Keratinocyte (primary cell): ENCODE measurements at regions not wholly inside any gene's neighbourhood (a gene's known extent, or its start where the extent isn't known, plus 50 kb on each side); places are given as distances from the start of the nearest gene placed in this dataset.
A peak's percentile ranks its signal among the peaks of the same experiment; 100 is the strongest.

ENCODE experiments used
- DNase-seq: peaks from one replicate; pipeline ENCODE4 v3.0.0-alpha.2; 2011; ENCODE audit warnings: low read depth, missing footprints, low spot score
- FAIRE-seq: peaks from 2 replicates; lab custom pipeline; 2011; peaks lifted over from hg19 to GRCh38; lab: Jason Lieb, UNC
- H2AFZ ChIP-seq: 2 replicates; pipeline ENCODE4 v1.6.0; 2012; ENCODE audit warnings: low read length, control low read depth, inconsistent platforms; ENCODE audit not compliant: control insufficient read depth
- H3K27ac ChIP-seq: 2 replicates; pipeline ENCODE4 v1.5.1; 2011; ENCODE audit warnings: low read length; ENCODE audit not compliant: control insufficient read depth, insufficient read depth
- H3K27me3 ChIP-seq: 3 replicates; pipeline ENCODE4 v1.6.0; 2011; ENCODE audit warnings: low read length; ENCODE audit not compliant: control insufficient read depth, insufficient read depth; ENCODE audit errors: extremely low read depth
- H3K36me3 ChIP-seq, 2 experiments: 2 replicates in 1 of 2; 3 replicates in 1 of 2; pipeline ENCODE4 v1.5.1; 2011; ENCODE audit warnings: low read length in 2 of 2, mild to moderate bottlenecking in 1 of 2; ENCODE audit not compliant: control insufficient read depth in 2 of 2, insufficient read depth in 2 of 2; ENCODE audit errors: extremely low read depth in 1 of 2
- H3K4me1 ChIP-seq: 3 replicates; pipeline ENCODE4 v1.5.1; 2011; ENCODE audit warnings: low read length; ENCODE audit not compliant: control insufficient read depth, insufficient read depth; ENCODE audit errors: extremely low read depth
- H3K4me2 ChIP-seq: 3 replicates; pipeline ENCODE4 v1.6.0; 2011; ENCODE audit warnings: low read depth, low read length; ENCODE audit not compliant: control insufficient read depth, insufficient read depth; ENCODE audit errors: extremely low read depth
- H3K4me3 ChIP-seq, 3 experiments: fragments of 200-600 bp in 1 of 3; sonication (generic) in 1 of 3; 2 replicates in 2 of 3; 3 replicates in 1 of 3; pipeline ENCODE4 v1.5.1; 2011 to 2016; ENCODE audit warnings: low read length in 3 of 3, mild to moderate bottlenecking in 3 of 3, control low read depth in 2 of 3, inconsistent platforms in 1 of 3, low read depth in 1 of 3, mixed read lengths in 1 of 3, mixed run types in 1 of 3, moderate library complexity in 1 of 3; ENCODE audit not compliant: control insufficient read depth in 2 of 3, insufficient read depth in 2 of 3; ENCODE audit errors: extremely low read depth in 1 of 3
- H3K79me2 ChIP-seq: 2 replicates; pipeline ENCODE4 v1.6.0; 2012; ENCODE audit warnings: low read length; ENCODE audit not compliant: control insufficient read depth, insufficient read depth
- H3K9ac ChIP-seq: 3 replicates; pipeline ENCODE4 v1.6.0; 2011; ENCODE audit warnings: low read length; ENCODE audit not compliant: control insufficient read depth, insufficient read depth; ENCODE audit errors: extremely low read depth
- H3K9me1 ChIP-seq: 3 replicates; pipeline ENCODE4 v1.6.0; 2011; ENCODE audit warnings: low read length; ENCODE audit not compliant: control insufficient read depth, insufficient read depth; ENCODE audit errors: extremely low read depth
- H3K9me3 ChIP-seq: 2 replicates; pipeline ENCODE4 v1.5.1; 2012; ENCODE audit warnings: low read depth, low read length; ENCODE audit not compliant: control insufficient read depth
- H4K20me1 ChIP-seq: 3 replicates; pipeline ENCODE4 v1.6.0; 2011; ENCODE audit warnings: low read length; ENCODE audit not compliant: control insufficient read depth, insufficient read depth; ENCODE audit errors: extremely low read depth
- EZH2 ChIP-seq: IDR thresholded peaks from one replicate; pipeline ENCODE4 v1.6.1; 2012; ENCODE audit warnings: inconsistent platforms, mild to moderate bottlenecking, low read length, moderate library complexity
- dilution Hi-C: fragments of 300-500 bp; cut with MboI; formaldehyde crosslinking; loops from one replicate; pipeline ENCODE4 v1.7.0; 2020; ENCODE audit warnings: low sequenced_read_pairs; ENCODE audit not compliant: extremely low pct_ligation_motif_present
- TF ChIP-seq, protein P1 (sequence below), 3 experiments: IDR thresholded peaks in 1 of 3; conservative IDR thresholded peaks in 1 of 3; optimal IDR thresholded peaks in 1 of 3; 2 replicates in 2 of 3; 3 replicates in 1 of 3; pipeline versions ENCODE3 to v1.5.1; 2011; ENCODE audit warnings: low read length in 3 of 3, mild to moderate bottlenecking in 3 of 3, moderate library complexity in 2 of 3, control low read depth in 1 of 3, inconsistent platforms in 1 of 3; ENCODE audit not compliant: insufficient read depth in 2 of 3; ENCODE audit errors: extremely low read depth in 1 of 3

DNA sequence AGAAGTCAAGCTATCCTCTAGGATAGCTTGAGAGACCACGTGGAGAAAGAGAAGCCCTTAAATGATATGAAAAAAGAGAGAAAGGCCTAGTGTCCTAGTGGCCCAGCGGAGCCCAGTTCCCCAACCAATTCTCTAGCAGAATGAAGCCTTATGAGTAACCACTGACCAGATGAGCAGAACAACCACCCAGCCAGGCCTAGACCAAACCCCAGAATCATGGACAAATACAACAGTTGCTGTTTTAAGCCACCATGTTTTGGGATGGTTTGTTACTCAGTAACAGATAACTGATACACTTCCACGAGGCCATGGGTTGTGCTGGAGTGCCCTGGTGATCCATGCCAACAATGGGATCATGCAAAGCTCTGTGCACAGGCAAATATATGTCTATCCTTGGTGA, 377.1 kb downstream of the SOX9 start:
- no peak overlapping the region for H3K27ac ChIP-seq
- TF ChIP-seq EZH2: no peak
- TF ChIP-seq, protein P1, sequence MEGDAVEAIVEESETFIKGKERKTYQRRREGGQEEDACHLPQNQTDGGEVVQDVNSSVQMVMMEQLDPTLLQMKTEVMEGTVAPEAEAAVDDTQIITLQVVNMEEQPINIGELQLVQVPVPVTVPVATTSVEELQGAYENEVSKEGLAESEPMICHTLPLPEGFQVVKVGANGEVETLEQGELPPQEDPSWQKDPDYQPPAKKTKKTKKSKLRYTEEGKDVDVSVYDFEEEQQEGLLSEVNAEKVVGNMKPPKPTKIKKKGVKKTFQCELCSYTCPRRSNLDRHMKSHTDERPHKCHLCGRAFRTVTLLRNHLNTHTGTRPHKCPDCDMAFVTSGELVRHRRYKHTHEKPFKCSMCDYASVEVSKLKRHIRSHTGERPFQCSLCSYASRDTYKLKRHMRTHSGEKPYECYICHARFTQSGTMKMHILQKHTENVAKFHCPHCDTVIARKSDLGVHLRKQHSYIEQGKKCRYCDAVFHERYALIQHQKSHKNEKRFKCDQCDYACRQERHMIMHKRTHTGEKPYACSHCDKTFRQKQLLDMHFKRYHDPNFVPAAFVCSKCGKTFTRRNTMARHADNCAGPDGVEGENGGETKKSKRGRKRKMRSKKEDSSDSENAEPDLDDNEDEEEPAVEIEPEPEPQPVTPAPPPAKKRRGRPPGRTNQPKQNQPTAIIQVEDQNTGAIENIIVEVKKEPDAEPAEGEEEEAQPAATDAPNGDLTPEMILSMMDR (optimal IDR thresholded peaks at IDR 0.05 in 1 of 3, IDR thresholded peaks at IDR 0.05 in 1 of 3, conservative IDR thresholded peaks at IDR 0.05 in 1 of 3; ENCODE audit: extremely low read depth in 1 of 3, insufficient read depth in 2 of 3, low read length in 3 of 3): no peak
- dilution Hi-C loops: no loop called here
- peaks cover 0 to 1% of the 10 kb centered on the region in 2 experiments for H3K36me3 ChIP-seq
- no peaks in the 10 kb centered on the region for H3K27me3 ChIP-seq
- H3K79me2 ChIP-seq: peaks cover 94% of the 10 kb centered on the region
- no peak overlapping the region for H3K4me3 ChIP-seq
- H2AFZ ChIP-seq: no peak overlapping the region
- no peak overlapping the region for H3K4me2 ChIP-seq
- no peak overlapping the region for H3K9ac ChIP-seq
- no peak for FAIRE-seq
- peaks cover 19% of the 10 kb centered on the region for H3K4me1 ChIP-seq
- H4K20me1 ChIP-seq: peaks cover 29% of the 10 kb centered on the region
- no peaks in the 10 kb centered on the region for H3K9me1 ChIP-seq
- DNase-seq: no peak
- H3K9me3 ChIP-seq: no peaks in the 10 kb centered on the region

DNA sequence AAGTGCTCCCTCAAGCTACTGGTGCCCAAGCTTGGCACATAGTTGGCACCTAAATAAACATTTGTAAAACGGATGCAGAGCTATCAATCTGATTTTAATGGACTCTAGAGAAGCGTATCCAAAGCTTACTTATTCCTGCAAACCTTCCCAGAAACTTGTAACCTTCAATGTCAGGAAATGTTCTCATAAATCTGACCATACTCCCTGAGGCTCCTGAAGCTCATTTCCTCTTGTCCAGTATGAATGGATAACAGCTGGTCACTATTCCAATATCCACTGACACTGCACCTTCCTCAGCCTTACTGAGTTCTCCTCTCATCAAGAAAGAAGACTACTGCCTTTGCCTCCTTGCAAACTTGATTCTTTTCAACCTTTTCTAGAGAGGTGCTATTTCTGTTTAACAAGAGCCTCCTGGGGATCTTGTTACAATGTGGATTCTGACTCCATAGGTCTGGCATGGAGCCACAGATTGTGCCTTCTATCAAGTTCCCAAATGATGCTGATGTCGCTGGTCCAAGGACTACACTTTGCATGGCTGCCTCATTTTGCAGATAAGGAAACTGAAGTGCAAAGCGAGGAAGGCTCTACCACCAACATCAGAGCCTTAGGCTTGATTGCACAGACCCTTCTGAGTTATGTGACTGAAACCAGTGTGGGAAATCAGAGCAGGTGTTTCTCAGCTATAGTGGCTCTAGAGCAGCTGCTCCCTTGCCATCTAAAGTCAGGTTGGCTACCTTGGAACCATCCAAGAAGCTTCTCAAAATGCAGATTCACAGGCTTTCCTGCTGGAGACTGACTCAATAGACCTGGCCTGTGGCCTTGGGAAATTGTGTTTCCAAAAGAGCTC, 377.8 kb downstream of the SOX9 start:
- FAIRE-seq (peak; percentile 20), DNase-seq (no peak)
- H3K9ac ChIP-seq: no peak overlapping the region
- peaks cover 0 to 1% of the 10 kb centered on the region in 2 experiments for H3K36me3 ChIP-seq
- H3K27me3 ChIP-seq: no peaks in the 10 kb centered on the region
- no peak overlapping the region for H3K27ac ChIP-seq
- no peak for TF ChIP-seq EZH2
- TF ChIP-seq, protein P1 (optimal IDR thresholded peaks at IDR 0.05 in 1 of 3, IDR thresholded peaks at IDR 0.05 in 1 of 3, conservative IDR thresholded peaks at IDR 0.05 in 1 of 3; ENCODE audit: extremely low read depth in 1 of 3, insufficient read depth in 2 of 3, low read length in 3 of 3): no peak
- H3K9me3 ChIP-seq: no peaks in the 10 kb centered on the region
- no peak overlapping the region for H3K4me2 ChIP-seq
- no peaks in the 10 kb centered on the region for H3K9me1 ChIP-seq
- peaks cover 24% of the 10 kb centered on the region for H4K20me1 ChIP-seq
- no peak overlapping the region for H3K4me3 ChIP-seq
- no peak overlapping the region for H2AFZ ChIP-seq
- dilution Hi-C loops: no loop called here
- peaks cover 26% of the 10 kb centered on the region for H3K4me1 ChIP-seq
- peaks cover 94% of the 10 kb centered on the region for H3K79me2 ChIP-seq
